ENCODE measurements at regions not wholly inside any gene's neighbourhood (a gene's known extent, or its start where the extent isn't known, plus 50 kb on each side); places are given as distances from the start of the nearest gene placed in this dataset.

- DNase-seq (ENCODE audit: extremely low spot score) = no peak
These were observed 594.3 kb upstream of the NETO1 start for GRCh38 chr18:73462092-73462491.

GRCh38 chr18:73461780-73462059, 593.9 kb upstream of the NETO1 start:
- Histone ChIP-seq H3K36me3 (no peaks in the 10 kb centered on the region), H3K9me3 (no peaks in the 10 kb centered on the region), H3K4me1 (no peaks in the 10 kb centered on the region), H3K4me3 (no peak overlapping the region), H3K27ac (replicated peaks in 1 of 4) (no peak overlapping the region), H3K27me3 (no peaks in the 10 kb centered on the region)
- no peak for TF ChIP-seq POLR2AphosphoS5 (IDR thresholded peaks at IDR 0.05)
- no peak for TF ChIP-seq EP300 (IDR thresholded peaks at IDR 0.05)
- no peak for TF ChIP-seq POLR2A (IDR thresholded peaks at IDR 0.05; ENCODE audit: low read depth)
- TF ChIP-seq, protein P1, sequence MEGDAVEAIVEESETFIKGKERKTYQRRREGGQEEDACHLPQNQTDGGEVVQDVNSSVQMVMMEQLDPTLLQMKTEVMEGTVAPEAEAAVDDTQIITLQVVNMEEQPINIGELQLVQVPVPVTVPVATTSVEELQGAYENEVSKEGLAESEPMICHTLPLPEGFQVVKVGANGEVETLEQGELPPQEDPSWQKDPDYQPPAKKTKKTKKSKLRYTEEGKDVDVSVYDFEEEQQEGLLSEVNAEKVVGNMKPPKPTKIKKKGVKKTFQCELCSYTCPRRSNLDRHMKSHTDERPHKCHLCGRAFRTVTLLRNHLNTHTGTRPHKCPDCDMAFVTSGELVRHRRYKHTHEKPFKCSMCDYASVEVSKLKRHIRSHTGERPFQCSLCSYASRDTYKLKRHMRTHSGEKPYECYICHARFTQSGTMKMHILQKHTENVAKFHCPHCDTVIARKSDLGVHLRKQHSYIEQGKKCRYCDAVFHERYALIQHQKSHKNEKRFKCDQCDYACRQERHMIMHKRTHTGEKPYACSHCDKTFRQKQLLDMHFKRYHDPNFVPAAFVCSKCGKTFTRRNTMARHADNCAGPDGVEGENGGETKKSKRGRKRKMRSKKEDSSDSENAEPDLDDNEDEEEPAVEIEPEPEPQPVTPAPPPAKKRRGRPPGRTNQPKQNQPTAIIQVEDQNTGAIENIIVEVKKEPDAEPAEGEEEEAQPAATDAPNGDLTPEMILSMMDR (IDR thresholded peaks at IDR 0.05) = no peak
- intact Hi-C loops (cut with DNase I) = no loop called here
- no peak for DNase-seq (ENCODE audit: extremely low spot score)
- WGBS = 67% methylated on average over 1 of the region's 1 CpG

More at GRCh38 chr18:73462092-73462491, 594.3 kb upstream of the NETO1 start:
- Histone ChIP-seq H3K4me3 (no peak overlapping the region), H3K4me1 (no peaks in the 10 kb centered on the region), H3K36me3 (no peaks in the 10 kb centered on the region), H3K27ac (replicated peaks in 1 of 4) (no peak overlapping the region), H3K27me3 (no peaks in the 10 kb centered on the region), H3K9me3 (no peaks in the 10 kb centered on the region)
- WGBS = 4% methylated on average over 2 of the region's 2 CpGs
- no peak for TF ChIP-seq POLR2A (IDR thresholded peaks at IDR 0.05; ENCODE audit: low read depth)
- TF ChIP-seq, protein P1 (IDR thresholded peaks at IDR 0.05) = no peak
- no peak for TF ChIP-seq POLR2AphosphoS5 (IDR thresholded peaks at IDR 0.05)
- TF ChIP-seq EP300 (IDR thresholded peaks at IDR 0.05) = no peak
- intact Hi-C loops (cut with DNase I) = no loop called here

GRCh38 chr18:73461038-73461779, 593.4 kb upstream of the NETO1 start:
- Histone ChIP-seq H3K4me3 (no peak overlapping the region), H3K36me3 (no peaks in the 10 kb centered on the region), H3K27ac (replicated peaks in 1 of 4) (no peak overlapping the region), H3K27me3 (no peaks in the 10 kb centered on the region), H3K9me3 (no peaks in the 10 kb centered on the region), H3K4me1 (no peaks in the 10 kb centered on the region)
- TF ChIP-seq EP300 (IDR thresholded peaks at IDR 0.05) = no peak
- TF ChIP-seq, protein P1 (IDR thresholded peaks at IDR 0.05) = no peak
- TF ChIP-seq POLR2A (IDR thresholded peaks at IDR 0.05; ENCODE audit: low read depth) = no peak
- TF ChIP-seq POLR2AphosphoS5 (IDR thresholded peaks at IDR 0.05) = no peak
- intact Hi-C loops (cut with DNase I) = no loop called here
- DNase-seq (ENCODE audit: extremely low spot score) = no peak
- 67% methylated on average over 12 of the region's 12 CpGs for WGBS

DNA sequence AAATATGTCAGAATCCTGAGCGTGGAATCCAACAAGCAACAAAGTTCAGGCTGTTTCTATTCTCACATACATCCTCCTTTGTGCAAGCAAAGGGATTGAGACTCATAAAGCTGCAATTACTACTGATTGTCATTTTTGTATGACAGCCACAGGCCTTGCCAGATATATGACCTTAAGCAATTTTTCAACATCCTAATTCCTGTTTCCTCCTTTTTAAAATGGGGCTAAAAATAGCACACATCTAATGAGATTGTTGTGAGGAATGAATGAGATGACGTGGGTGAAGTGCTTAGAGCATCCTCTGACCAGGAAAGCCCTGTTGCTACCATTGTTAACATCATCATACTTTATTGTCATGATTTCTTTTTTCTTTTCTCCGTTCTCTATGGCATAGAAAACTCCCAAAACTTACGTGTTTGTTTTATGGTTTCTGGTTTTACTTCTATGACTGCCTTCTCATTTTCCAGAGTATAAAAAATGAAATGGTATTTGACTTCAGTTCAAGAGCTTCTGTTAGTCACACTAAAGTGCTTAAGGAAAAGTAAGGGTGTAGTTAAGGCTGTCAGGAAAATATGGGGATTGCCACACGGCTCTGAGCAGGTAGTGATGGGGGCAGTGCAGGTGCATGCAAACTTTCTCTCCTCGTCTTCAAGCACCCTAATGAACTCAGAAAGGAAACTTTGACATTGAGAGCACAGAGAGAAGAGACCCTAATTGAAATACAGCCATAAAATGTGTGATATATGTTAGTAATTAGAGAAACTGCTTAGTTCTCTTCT, 590.6 kb upstream of the NETO1 start:
- Histone ChIP-seq H3K4me1 (no peaks in the 10 kb centered on the region), H3K36me3 (no peaks in the 10 kb centered on the region), H3K27me3 (no peaks in the 10 kb centered on the region), H3K9me3 (no peaks in the 10 kb centered on the region), H3K27ac (replicated peaks in 1 of 4) (no peak overlapping the region), H3K4me3 (no peak overlapping the region)
- TF ChIP-seq, protein P1 (IDR thresholded peaks at IDR 0.05) = no peak
- TF ChIP-seq EP300 (IDR thresholded peaks at IDR 0.05) (no peak), POLR2A (IDR thresholded peaks at IDR 0.05; ENCODE audit: low read depth) (no peak), POLR2AphosphoS5 (IDR thresholded peaks at IDR 0.05) (no peak)
- no peak for DNase-seq (ENCODE audit: extremely low spot score)
- intact Hi-C loops (cut with DNase I) = no loop called here
- WGBS = 43% methylated on average over 6 of the region's 6 CpGs
